SU-DHL-6 (cell line): ENCODE measurements at regions not wholly inside any gene's neighbourhood (a gene's known extent, or its start where the extent isn't known, plus 50 kb on each side); places are given as distances from the start of the nearest gene placed in this dataset.

ENCODE experiments used
- EZH2phosphoT487 ChIP-seq: fragments of 200-600 bp; sonication (generic), shearing (Covaris generic); conservative IDR thresholded peaks from 2 replicates; pipeline ENCODE4 v1.6.1; 2018; ENCODE audit warnings: mild to moderate bottlenecking, antibody characterized with exemption, low read length, moderate library complexity, mixed read lengths
- TF ChIP-seq, protein P1 (sequence below): fragments of 200-600 bp; sonication (generic); IDR thresholded peaks from one replicate; pipeline ENCODE4 v1.5.1; 2017; ENCODE audit warnings: antibody characterized with exemption, mild to moderate bottlenecking, low read length, moderate library complexity; ENCODE audit not compliant: insufficient read depth, poor library complexity, severe bottlenecking

- TF ChIP-seq, protein P1, sequence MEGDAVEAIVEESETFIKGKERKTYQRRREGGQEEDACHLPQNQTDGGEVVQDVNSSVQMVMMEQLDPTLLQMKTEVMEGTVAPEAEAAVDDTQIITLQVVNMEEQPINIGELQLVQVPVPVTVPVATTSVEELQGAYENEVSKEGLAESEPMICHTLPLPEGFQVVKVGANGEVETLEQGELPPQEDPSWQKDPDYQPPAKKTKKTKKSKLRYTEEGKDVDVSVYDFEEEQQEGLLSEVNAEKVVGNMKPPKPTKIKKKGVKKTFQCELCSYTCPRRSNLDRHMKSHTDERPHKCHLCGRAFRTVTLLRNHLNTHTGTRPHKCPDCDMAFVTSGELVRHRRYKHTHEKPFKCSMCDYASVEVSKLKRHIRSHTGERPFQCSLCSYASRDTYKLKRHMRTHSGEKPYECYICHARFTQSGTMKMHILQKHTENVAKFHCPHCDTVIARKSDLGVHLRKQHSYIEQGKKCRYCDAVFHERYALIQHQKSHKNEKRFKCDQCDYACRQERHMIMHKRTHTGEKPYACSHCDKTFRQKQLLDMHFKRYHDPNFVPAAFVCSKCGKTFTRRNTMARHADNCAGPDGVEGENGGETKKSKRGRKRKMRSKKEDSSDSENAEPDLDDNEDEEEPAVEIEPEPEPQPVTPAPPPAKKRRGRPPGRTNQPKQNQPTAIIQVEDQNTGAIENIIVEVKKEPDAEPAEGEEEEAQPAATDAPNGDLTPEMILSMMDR = no peak
- TF ChIP-seq EZH2phosphoT487 = no peak
Measured at GRCh38 chr7:46830-47140, 145.6 kb upstream of the FAM20C start.
